HG03060 (cell line): ENCODE measurements at regions not wholly inside any gene's neighbourhood (a gene's known extent, or its start where the extent isn't known, plus 50 kb on each side); places are given as distances from the start of the nearest gene placed in this dataset.
A peak's percentile ranks its signal among the peaks of the same experiment; 100 is the strongest.

Source experiments
- ATAC-seq: cut with Tn5 transposase; IDR thresholded peaks from one replicate; pipeline ENCODE4 v1.9.1; 2021; ENCODE audit warnings: low read depth, moderate number of reproducible peaks; ENCODE audit not compliant: unreplicated experiment

GRCh38 chr4:162403932-162404331, 240.1 kb upstream of the FSTL5 start:
- ATAC-seq: no peak

DNA sequence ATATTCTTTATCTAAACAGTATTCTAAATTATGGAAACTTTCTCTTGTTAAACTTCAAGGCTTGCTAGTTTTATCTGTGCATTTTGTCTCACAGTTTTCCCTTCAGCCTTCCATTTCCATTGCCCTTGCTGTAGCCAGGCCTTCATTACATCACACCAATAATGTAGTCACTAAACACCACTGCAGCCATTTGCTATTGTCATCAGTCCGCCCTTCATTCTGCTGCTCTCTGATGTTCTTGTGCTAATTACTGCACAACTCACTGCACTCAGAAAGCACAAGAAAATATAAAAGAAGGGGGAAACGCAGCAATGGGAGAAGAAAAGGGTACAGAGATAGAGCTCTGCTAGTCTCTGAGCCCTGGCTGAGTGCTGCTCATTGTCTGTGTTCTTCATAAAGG, 239.6 kb upstream of the FSTL5 start:
- no peak for ATAC-seq

DNA sequence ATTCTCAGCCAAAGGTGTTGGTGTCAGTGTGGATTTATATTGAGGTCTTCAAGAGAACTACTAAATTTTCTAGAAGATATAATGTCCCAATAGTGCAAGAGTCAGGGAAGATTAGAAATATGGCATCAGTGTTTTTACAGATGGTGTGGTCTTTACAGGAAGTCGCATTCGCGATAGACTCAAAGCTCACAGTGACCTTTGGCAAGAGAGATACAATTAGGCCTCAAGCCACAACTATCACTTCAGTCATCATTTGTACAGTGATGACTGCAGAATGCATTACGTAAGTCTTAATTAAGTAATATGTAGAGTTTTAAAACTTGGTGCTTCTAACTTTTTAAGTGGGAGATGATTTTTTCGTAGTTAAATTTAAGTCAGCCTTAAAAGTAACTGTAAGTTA, 237.2 kb upstream of the FSTL5 start:
- no peak for ATAC-seq

DNA sequence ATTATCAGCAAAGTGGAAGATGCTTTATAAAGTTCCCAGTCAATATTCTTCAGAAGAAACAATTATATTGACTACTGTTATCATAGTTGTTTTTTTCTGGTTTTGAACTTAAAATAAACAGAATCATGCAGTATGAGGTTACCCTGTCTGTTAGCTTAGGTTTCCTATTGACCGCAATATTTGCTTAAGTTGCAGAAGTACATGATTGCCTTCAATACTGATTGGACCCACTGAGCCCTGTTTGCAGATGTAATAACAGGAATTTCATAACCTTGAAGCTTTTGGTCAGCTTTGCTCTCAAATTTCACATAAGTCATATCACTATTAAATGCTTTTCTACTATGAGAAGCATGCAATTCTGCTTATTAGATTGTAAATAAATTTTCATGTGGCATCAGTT, 229.1 kb upstream of the FSTL5 start:
- ATAC-seq: peak; percentile 75

DNA sequence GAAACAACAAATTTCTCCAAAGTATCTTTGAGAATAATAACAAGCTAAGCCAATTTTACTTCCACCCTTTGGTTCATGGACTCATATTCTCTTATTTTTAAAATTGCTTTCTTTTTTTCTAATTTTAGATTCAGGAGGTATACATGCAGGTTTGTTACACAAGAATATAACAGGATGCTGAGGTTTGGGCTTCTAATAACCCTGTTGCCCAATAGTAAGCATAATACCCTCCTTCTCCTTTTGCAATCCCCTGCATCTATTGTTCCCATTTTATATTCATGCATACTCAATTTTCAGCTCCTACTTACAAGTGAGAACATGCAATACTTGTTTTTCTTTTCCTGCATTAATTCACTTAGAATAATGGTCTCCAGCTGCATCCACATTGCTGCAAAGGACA, 202.3 kb upstream of the FSTL5 start:
- ATAC-seq: no peak

DNA sequence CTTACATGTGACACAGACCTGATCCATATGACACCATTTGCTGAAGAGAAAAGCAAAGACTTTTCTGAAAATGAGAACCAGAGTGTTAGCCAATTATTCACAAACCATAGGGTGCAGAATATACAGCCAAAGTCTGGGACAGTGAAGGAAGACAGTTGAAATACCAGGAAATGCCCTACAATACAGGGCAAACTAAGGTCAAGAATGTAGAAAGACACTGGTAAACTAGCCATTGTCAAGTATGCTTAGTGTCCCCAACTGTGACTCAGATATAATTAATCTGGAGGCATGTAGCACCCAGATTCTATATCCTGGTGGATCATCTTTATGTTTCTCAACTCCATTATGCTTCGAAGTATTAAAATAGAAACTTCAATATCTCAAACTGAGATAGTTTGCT, 200.9 kb upstream of the FSTL5 start:
- no peak for ATAC-seq

DNA sequence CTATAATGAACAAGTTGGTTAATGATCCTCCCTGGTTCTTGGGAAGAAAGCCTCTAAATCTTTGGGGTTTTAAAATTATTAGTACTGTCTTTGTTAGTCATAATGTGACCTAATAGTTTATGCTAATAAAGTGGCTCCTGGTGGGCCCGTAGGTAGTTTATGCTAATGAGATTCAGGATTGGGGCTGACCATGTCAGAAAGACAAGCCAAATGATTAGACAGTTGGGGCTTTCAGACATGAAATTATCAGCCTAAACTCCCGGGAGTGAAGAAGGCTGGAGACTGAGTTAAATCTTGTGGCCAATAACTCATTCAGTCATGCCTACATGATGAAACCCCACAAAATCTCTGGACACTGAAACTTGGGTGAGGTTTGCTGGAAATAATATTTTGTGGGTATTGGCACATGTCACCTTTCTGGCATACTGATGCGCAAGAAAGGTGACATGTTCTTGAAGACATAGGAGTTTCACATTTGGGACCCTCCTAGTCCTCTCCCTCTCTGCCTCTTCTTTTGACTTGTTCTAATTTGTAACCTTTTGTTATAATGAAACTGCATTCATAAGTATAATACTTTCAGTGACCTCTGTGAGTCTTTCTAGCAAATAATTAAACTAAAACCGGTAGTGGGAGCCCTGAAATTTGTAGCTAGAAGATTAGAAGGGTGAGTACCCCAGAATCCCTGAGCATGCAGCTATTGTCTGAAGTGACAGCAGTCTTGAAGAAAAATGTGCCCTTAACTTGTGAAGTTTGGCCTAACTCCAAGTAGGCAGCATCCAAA, 196.8 kb upstream of the FSTL5 start:
- no peak for ATAC-seq

GRCh38 chr4:162356181-162356580, 192.4 kb upstream of the FSTL5 start:
- no peak for ATAC-seq

- no peak for ATAC-seq
Measured at GRCh38 chr4:162352580-162353107, 188.8 kb upstream of the FSTL5 start.

DNA sequence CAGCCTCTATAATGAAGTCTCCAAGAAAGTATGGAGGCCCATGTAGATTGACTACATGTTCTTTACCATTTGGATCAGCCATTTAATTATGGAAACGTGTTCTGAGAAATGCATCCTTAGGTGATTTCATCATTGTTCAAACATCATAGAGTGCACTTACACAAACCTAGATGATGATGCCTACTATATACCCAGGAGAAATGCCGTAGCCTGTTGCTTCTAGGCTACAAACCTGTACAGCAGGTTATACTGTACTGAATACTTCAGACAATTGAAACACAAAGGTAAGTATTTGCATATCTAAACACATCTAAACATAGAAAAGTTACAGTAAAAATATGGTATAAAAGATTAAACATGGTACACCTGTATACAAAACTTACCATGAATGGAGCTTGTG, 186.5 kb upstream of the FSTL5 start:
- no peak for ATAC-seq

GRCh38 chr4:162349395-162349794, 185.6 kb upstream of the FSTL5 start:
- ATAC-seq: no peak

DNA sequence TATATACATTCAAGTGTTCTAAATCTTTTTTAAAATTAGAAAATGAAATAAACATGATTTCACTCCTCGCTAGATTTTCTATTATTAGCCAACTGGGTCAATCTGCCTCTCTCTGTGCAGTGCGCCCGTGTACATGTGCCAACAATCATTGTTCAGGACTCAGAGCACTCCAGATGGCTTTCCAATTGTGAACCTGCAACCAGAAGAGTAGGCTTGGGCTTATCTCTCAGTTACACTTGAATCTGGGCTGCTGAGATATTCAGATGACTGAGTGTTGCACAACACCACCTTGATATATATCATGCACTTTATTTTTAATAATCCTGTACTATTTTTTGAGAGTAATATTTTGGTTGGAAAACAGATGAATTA, 184.0 kb upstream of the FSTL5 start:
- no peak for ATAC-seq

DNA sequence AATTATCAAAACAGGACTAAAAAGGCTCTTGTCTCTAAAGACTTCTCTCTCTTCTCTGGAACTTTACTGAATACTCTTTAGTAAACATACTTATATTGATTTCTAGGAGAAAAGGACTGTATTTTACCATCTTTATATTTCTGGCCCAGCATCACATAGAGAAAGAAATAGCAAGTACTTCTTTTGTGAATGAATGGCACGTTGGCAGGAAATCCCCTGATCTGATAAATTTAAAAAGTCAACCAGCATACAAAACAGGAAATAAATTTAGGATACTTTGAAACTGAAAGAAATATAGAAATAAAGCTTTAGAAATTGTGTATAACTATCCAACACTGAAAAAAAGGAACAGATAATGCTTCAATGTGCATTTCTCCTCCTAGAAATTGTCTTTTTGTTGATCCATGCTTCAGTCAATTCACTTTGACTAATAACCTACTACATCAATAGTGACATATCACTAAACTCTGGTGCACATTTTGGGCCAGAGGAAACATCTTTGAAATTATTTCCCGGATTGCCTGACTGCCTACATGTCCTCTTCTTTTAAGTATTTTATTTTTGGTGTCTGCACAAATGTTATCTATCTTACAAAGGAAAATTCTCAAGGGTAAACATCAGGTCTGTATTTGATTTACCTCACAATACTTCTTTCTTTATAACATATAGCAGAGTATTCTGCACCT, 183.5 kb upstream of the FSTL5 start:
- no peak for ATAC-seq

- ATAC-seq: no peak
Measured at GRCh38 chr4:162343967-162344366, 180.2 kb upstream of the FSTL5 start.

- no peak for ATAC-seq
Measured at GRCh38 chr4:162341533-162341932, 177.7 kb upstream of the FSTL5 start.

GRCh38 chr4:162323919-162324318, 160.1 kb upstream of the FSTL5 start:
- no peak for ATAC-seq

- ATAC-seq: no peak
Measured at GRCh38 chr4:162322054-162322453, 158.3 kb upstream of the FSTL5 start.

DNA sequence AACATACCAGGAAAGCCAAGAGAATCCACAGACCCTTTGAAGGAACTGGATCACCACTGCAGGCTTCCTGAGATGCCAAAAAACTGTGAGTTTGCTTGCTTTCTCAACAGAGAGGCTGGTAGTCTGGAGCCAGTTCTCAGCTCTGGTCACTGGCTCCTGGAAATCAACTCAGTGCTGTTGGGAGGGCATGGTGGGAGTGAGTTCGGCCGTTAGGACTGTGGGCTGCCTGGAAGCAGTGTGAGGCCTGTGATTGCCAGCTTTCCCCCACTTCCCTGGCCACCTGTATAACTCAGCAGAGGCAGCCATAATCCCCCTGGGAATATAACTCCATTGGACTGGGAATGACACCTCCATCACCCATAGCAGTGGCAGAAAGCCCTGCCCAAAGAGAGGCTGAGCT, 122.0 kb upstream of the FSTL5 start:
- no peak for ATAC-seq

- ATAC-seq: no peak
Measured at GRCh38 chr4:162282684-162283083, 118.9 kb upstream of the FSTL5 start.

GRCh38 chr4:162274354-162274753, 110.6 kb upstream of the FSTL5 start:
- peak; percentile 93 for ATAC-seq

DNA sequence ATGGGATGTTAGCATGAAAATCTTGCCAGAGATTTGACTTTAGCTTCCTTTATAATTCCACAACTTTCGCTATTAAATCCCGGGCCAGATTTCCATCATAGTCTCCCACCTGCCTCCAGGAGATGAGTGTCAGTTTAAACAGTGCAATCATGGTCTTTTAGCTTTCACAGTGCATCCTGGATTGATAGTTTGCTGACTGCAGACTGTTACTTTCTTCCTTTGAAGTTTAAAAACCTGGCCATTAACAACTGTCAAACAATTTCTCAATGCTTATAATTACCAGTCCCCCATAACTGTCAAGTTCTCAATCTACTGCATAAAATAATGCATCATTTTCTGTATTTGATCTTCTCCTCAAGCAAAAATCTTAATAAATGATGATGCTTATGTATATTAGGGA, 108.4 kb upstream of the FSTL5 start:
- no peak for ATAC-seq

DNA sequence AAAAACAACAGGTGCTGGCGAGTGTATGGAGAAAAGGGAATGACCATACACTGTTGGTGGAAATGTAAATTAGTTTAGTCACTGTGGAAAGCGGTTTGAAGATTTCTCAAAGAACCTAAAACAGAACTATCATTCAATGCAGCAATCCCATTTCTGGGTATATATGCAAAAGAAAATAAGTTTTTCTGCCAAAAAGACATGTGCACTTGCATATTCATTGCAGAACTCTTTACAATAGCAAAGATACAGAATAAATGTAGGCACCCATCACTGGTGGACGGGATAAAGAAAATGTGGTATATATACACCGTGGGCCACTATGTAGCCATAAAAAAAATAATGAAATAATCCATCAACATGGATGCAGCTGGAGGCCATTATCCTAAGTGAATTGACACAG, 105.1 kb upstream of the FSTL5 start:
- ATAC-seq: no peak
